ENCODE measurements at regions not wholly inside any gene's neighbourhood (a gene's known extent, or its start where the extent isn't known, plus 50 kb on each side); places are given as distances from the start of the nearest gene placed in this dataset.
"Not testable (repeated sequence)": the region's sequence is repeated elsewhere in the genome, so short reads cannot be mapped to it uniquely, and the experiment has no call there.

DNA sequence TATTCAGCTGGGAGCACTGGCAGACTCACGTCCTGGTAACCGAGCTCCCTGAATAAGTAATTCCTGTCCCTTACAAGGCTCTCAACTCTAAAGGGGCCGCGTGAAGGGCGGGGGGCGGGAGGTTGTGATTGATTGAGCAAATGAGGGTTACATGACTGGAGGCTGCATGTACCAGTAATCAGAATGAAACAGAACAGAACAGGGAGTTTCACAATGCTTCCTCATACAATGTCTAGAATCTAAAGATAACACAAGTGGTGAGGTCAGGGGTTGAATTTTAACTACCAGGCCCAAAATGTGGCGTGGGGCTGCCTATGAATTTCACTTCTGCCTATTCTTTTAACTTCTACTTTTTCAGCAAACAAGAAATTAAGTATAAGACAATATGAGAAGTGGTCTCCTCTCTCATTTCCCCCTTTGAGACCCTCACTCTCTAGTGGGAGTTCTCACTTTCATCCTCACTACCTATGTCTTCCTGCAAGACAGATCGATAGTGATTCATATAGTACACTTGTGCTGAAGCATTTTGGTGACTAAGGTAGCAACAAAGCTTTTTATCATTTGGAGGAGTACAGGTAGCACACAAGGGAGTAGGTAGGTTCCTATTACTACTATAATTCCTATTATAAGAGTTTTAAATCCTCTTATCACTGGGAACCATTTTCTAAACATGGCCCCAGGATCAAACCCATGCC lies 239.8 kb downstream of the KTN1 start:
- Histone ChIP-seq H3K4me3 (no peak overlapping the region), H3K9me3 (no peaks in the 10 kb centered on the region), H3K36me3 (no peaks in the 10 kb centered on the region), H3K27me3 (no peaks in the 10 kb centered on the region)
- DNase-seq: no peak

- no peaks in the 10 kb centered on the region for H3K9me3 ChIP-seq
- no peaks in the 10 kb centered on the region for H3K36me3 ChIP-seq
- H3K4me3 ChIP-seq: no peak overlapping the region
- H3K27me3 ChIP-seq: no peaks in the 10 kb centered on the region
- DNase-seq: no peak
Measured at GRCh38 chr14:55822906-55823305, 242.9 kb downstream of the KTN1 start.

DNA sequence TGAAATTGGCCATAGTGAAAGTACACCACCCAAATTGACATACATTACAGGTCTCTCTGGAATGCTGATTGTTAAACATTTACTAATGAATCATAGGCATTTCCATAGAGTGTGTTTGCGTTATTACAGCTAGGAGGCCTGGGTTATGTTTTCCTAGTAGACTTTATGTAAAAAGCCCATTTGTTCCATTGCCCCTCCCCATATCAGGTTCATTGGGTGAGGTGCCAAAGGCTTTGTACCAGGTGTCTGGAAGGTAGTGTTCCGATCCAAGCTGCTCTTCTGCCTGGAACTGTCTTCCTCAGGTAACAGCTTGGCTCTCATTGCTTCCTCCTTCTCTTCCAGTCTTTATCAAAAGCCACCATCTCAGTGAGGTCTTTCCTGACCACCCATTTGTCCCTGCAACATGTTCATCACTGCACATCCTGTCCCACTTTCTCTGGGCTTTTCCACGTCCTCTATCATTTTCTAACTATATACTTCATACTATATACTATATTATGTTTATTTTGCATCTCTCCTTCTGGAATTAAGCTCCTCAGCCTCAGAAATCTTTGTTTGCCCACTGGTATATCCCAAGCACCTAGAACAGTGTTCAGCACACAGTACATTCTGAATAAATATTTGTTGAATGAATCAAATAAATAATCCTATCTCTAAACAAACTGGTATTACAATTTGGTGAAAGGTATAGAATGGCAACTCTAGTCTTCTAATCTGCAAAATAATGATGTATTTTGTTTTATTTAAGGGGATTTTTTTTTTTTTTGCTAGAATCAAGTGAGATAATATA lies 252.3 kb downstream of the KTN1 start:
- no peaks in the 10 kb centered on the region for H3K27me3 ChIP-seq
- no peak for DNase-seq

DNA sequence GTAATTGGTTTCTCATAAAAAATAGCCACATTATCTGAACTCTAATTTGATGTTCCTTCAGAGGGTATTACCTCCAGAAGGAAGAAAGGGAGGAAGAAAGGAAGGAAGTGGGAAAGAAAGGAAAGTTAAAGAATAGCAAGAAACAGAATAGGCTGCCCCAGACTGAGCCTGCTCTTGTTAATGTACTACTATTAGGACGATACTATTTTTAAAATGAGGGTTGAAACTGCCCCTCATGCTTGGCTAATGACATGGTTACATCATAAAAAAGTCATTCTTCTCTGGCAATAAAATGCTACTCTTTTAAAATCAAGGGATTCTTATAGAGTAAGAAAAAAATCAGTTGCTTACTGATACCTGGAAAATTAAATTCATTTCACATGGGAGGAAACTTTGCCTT lies 253.0 kb downstream of the KTN1 start:
- H3K27me3 ChIP-seq: no peaks in the 10 kb centered on the region
- H3K9me3 ChIP-seq: no peaks in the 10 kb centered on the region
- DNase-seq: no peak
- H3K4me3 ChIP-seq: no peak overlapping the region
- no peaks in the 10 kb centered on the region for H3K36me3 ChIP-seq

More for the DNA sequence above, 252.3 kb downstream of the KTN1 start:
- Histone ChIP-seq H3K4me3 (no peak overlapping the region), H3K36me3 (no peaks in the 10 kb centered on the region), H3K9me3 (no peaks in the 10 kb centered on the region)

GRCh38 chr14:55834390-55834789 lies 254.4 kb downstream of the KTN1 start:
- Histone ChIP-seq H3K36me3 (no peaks in the 10 kb centered on the region), H3K4me3 (no peak overlapping the region), H3K27me3 (no peaks in the 10 kb centered on the region), H3K9me3 (no peaks in the 10 kb centered on the region)
- DNase-seq: no peak

- no peak for DNase-seq
- Histone ChIP-seq H3K9me3 (no peaks in the 10 kb centered on the region), H3K36me3 (no peaks in the 10 kb centered on the region), H3K4me3 (no peak overlapping the region), H3K27me3 (no peaks in the 10 kb centered on the region)
Measured at GRCh38 chr14:55835985-55836384, 256.0 kb downstream of the KTN1 start.

DNA sequence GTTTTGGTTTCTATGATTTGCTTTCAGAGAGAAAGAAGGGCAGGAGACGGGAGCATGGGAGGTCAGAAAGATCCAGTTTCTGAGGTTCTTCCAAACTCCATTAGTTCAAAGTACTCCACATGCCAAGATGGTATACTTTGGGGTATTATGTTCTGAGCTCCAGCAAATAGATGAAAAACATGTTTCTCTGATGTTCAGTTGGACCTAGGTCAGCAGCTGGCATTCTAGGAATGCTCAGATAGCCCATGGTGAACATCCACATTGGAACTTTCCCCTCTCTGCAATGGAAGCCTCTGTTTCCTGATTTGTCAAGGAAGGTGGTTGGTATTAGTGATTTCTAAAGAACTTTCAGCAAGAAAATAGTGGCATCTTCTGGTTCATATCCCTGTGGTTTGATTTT lies 257.5 kb downstream of the KTN1 start:
- Histone ChIP-seq H3K4me3 (no peak overlapping the region), H3K36me3 (no peaks in the 10 kb centered on the region), H3K9me3 (no peaks in the 10 kb centered on the region), H3K27me3 (no peaks in the 10 kb centered on the region)
- DNase-seq: no peak

- Histone ChIP-seq H3K4me3 (no peak overlapping the region), H3K27me3 (no peaks in the 10 kb centered on the region), H3K36me3 (no peaks in the 10 kb centered on the region), H3K9me3 (no peaks in the 10 kb centered on the region)
- peak; percentile 35 for DNase-seq
Measured at GRCh38 chr14:55838529-55839052, 258.6 kb downstream of the KTN1 start.

DNA sequence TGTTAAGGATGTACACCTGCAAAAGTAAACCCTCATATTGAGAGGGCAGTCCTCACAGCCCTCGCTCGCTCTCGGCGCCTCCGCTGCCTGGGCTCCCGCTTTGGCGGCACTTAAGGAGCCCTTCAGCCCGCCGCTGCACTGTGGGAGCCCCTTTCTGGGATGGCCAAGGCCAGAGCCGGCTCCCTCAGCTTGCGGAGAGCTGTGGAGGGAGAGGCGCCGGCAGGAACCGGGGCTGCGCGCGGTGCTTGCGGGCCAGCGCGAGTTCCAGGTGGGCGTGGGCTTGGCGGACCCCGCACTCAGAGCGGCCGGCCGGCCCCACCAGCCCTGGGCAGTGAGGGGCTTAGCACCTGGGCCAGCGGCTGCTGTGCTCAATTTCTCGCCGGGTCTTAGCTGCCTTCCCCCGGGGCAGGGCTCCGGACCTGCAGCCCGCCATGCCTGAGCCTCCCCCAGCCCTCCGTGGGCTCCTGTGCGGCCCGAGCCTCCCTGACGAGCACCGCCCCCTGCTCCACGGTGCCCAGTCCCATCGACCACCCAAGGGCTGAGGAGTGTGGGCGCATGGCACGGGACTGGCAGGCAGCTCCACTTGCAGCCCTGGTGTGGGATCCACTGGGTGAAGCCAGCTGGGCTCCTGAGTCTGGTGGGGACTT lies 259.4 kb downstream of the KTN1 start:
- not testable (repeated sequence) for H3K9me3 ChIP-seq, H3K36me3 ChIP-seq, DNase-seq, H3K4me3 ChIP-seq, H3K27me3 ChIP-seq

- Histone ChIP-seq H3K4me3 (no peak overlapping the region), H3K27me3 (no peaks in the 10 kb centered on the region), H3K36me3 (no peaks in the 10 kb centered on the region), H3K9me3 (no peaks in the 10 kb centered on the region)
- DNase-seq: no peak
Measured at GRCh38 chr14:55840821-55841220, 260.8 kb downstream of the KTN1 start.

DNA sequence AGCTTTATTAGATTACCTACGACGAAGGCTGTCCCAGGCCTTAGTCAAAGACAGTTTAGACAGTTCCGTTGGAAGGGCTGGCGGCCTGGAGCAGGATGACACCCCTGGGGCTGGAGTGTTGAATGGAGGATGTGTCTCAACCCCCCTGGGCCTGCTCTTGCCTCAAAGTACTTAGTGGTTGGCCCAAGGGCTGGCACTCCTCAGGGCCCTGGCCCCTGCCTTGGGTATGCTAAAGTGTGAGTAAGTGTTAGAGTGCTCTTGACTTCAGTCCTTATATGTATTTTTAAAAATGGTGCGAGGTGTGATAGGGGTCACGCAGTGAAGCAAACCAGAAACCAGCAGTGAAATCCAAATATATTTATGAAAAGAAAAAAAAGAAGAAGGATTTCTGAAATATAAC lies 261.6 kb downstream of the KTN1 start:
- Histone ChIP-seq H3K36me3 (no peaks in the 10 kb centered on the region), H3K9me3 (no peaks in the 10 kb centered on the region), H3K4me3 (no peak overlapping the region), H3K27me3 (no peaks in the 10 kb centered on the region)
- DNase-seq: no peak

GRCh38 chr14:55843718-55844403 lies 263.9 kb downstream of the KTN1 start:
- no peak for DNase-seq

DNA sequence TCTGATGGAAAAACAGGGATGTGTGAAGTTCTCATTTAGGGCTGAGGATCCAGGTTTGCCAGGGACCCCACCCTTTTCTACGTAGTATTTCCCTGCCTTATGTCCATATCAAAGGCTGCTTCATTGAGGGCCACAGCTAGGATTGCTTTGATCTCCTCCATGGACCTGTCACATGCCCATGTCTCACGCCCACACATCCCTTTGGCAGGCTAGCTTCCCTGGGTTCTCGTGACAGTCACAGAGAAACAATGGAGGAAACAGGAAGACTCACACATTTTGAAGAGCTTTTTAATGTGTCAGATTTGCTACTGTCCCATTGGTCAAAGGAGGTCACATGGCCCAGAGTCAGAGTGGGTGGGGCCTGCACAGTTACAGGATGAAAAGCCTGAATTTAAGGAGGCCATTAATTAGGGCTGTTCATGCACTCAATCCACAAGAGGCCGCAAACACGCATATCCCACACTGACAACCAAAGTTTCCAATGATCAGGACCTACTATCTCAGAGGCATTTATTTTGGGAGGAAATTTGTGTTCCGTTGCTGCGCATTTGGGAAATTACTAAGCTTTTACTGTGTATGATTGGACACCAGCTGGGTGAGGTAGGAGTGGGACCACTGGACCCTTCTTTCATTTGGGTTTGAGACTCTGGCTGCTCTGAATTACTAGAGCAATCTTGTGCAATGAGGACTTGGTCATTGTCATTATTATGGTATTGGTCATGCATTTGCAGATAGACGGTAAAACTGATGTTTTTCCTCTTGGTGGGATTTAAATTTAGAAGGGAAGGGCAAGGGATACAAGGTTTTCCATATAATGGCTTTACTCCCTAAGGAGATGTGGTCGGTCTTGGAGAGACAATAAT lies 266.2 kb downstream of the KTN1 start:
- no peaks in the 10 kb centered on the region for H3K36me3 ChIP-seq
- no peak overlapping the region for H3K4me3 ChIP-seq
- no peaks in the 10 kb centered on the region for H3K27me3 ChIP-seq
- no peaks in the 10 kb centered on the region for H3K9me3 ChIP-seq
- no peak for DNase-seq

More at GRCh38 chr14:55843718-55844403, 263.9 kb downstream of the KTN1 start:
- Histone ChIP-seq H3K4me3 (no peak overlapping the region), H3K36me3 (no peaks in the 10 kb centered on the region), H3K27me3 (no peaks in the 10 kb centered on the region), H3K9me3 (no peaks in the 10 kb centered on the region)

DNA sequence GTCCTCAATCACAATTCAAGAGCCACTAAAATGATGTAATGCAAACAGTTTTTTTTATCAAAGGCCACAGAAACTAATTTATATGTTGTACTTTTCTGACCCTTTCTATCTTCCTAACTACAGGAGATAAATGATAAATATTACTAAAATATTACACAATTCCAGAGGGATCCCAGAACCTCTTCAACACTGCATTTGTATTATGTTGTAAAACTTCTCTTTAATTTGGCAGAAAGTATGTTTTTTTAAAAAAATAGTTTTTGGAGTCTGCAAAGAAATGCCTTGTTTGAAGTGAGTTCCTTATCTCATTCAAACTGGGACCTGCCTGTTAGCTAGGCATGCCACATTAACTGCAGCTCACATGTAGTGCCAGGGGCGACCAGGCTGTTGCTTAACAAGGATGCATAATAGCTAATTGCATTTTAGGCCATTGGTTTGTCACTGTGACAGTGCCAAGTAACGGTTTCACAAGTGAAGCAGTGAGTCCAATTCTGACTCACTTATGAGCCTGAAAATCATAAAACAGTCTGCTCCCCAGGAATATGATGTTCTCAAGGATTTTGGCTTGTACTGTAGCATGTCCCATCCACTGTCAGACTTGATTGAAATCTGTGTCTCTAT lies 266.9 kb downstream of the KTN1 start:
- H3K36me3 ChIP-seq: no peaks in the 10 kb centered on the region
- peak; percentile 53 for DNase-seq
- no peak overlapping the region for H3K4me3 ChIP-seq
- H3K9me3 ChIP-seq: no peaks in the 10 kb centered on the region
- no peaks in the 10 kb centered on the region for H3K27me3 ChIP-seq

DNA sequence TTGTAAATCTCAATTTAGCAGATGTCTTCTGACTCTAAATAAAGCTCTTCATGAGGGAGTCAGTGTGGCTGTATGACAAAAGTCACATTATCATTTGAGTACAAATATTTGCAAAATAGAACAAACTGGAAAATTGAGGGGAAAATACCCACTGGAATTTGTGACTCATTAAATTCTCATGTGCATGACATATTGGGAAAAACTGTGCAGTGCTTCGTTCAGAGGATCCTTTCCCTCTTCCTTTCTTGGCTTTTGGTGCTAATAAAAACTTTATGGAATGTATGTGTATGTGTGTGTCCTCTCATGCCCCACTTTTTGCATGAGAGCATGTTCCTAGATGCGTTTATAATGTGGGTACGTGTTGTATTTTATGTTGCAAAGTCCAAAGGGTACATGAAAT lies 267.8 kb downstream of the KTN1 start:
- Histone ChIP-seq H3K4me3 (no peak overlapping the region), H3K36me3 (no peaks in the 10 kb centered on the region), H3K27me3 (no peaks in the 10 kb centered on the region), H3K9me3 (no peaks in the 10 kb centered on the region)
- DNase-seq: no peak

- Histone ChIP-seq H3K27me3 (no peaks in the 10 kb centered on the region), H3K4me3 (no peak overlapping the region), H3K9me3 (no peaks in the 10 kb centered on the region), H3K36me3 (no peaks in the 10 kb centered on the region)
- DNase-seq: no peak
Measured at GRCh38 chr14:55848964-55849363, 269.0 kb downstream of the KTN1 start.

All from MG63 (cell line).